H1 (cell line): ENCODE measurements at regions not wholly inside any gene's neighbourhood (a gene's known extent, or its start where the extent isn't known, plus 50 kb on each side); places are given as distances from the start of the nearest gene placed in this dataset.

Source experiments
- CTCF ChIA-PET: fragments of 300-600 bp; sonication (Branson Sonifier 250); formaldehyde crosslinking; loops from one replicate; lab custom pipeline; 2021; ENCODE audit not compliant: partially characterized antibody; lab: Charles Lee
- POLR2A ChIA-PET: fragments of 300-600 bp; sonication (Branson Sonifier 250); formaldehyde crosslinking; loops from one replicate; lab custom pipeline; 2021; ENCODE audit warnings: inconsistent platforms; ENCODE audit not compliant: partially characterized antibody; lab: Charles Lee
- DNase-seq, 2 experiments: peaks; one replicate each; pipeline versions ENCODE4 v3.0.0 to v3.0.0-alpha.2; 2010 to 2022; ENCODE audit warnings: low spot score in 2 of 2, low read depth in 1 of 2, mixed read lengths in 1 of 2
- FAIRE-seq: peaks from 2 replicates; lab custom pipeline; 2011; peaks lifted over from hg19 to GRCh38; lab: Jason Lieb, UNC
- H2AFZ ChIP-seq: 2 replicates; pipeline ENCODE4 v1.8.1; 2012; ENCODE audit warnings: low read length, inconsistent platforms
- H2AK5ac ChIP-seq: 2 replicates; pipeline ENCODE4 v1.6.1; 2013; ENCODE audit warnings: low read depth, low read length
- H2BK120ac ChIP-seq: replicated peaks from 2 replicates; pipeline ENCODE3; 2013; ENCODE audit warnings: low read depth, low read length, inconsistent platforms
- H2BK12ac ChIP-seq: 2 replicates; pipeline ENCODE4 v1.6.1; 2013; ENCODE audit warnings: low read depth, low read length
- H2BK15ac ChIP-seq: 2 replicates; pipeline ENCODE4 v1.6.1; 2013; ENCODE audit warnings: low read length
- H2BK20ac ChIP-seq: 2 replicates; pipeline ENCODE4 v1.6.1; 2013; ENCODE audit warnings: low read length
- H2BK5ac ChIP-seq: 2 replicates; pipeline ENCODE4 v1.6.1; 2013; ENCODE audit warnings: low read depth, low read length
- H3K14ac ChIP-seq: 2 replicates; pipeline ENCODE4 v1.6.1; 2013; ENCODE audit warnings: inconsistent platforms; ENCODE audit not compliant: insufficient read length
- H3K18ac ChIP-seq: 2 replicates; pipeline ENCODE4 v1.6.1; 2013; ENCODE audit warnings: low read length; ENCODE audit errors: extremely low read depth
- H3K23ac ChIP-seq: 2 replicates; pipeline ENCODE4 v1.6.1; 2013; ENCODE audit warnings: inconsistent platforms; ENCODE audit not compliant: insufficient read length
- H3K23me2 ChIP-seq: 2 replicates; pipeline ENCODE4 v1.6.1; 2013; ENCODE audit warnings: low read depth, low read length
- H3K27ac ChIP-seq: 2 replicates; pipeline ENCODE4 v1.6.1; 2011; ENCODE audit warnings: low read depth, low read length, inconsistent platforms
- H3K27me3 ChIP-seq, 4 experiments: replicated peaks in 1 of 4; 1 replicate in 1 of 4; 2 replicates in 3 of 4; pipeline versions ENCODE4 v1.6.1 to v1.8.1; 2011 to 2013; ENCODE audit warnings: low read length in 3 of 4, mild to moderate bottlenecking in 3 of 4, inconsistent platforms in 2 of 4, mixed read lengths in 2 of 4, moderate library complexity in 1 of 4; ENCODE audit not compliant: control insufficient read depth in 3 of 4, insufficient read depth in 3 of 4; ENCODE audit errors: extremely low read depth in 1 of 4
- H3K36me3 ChIP-seq, 4 experiments: 2 replicates each; pipeline versions ENCODE4 v1.6.1 to v1.8.1; 2011 to 2013; ENCODE audit warnings: mild to moderate bottlenecking in 4 of 4, low read length in 3 of 4, moderate library complexity in 2 of 4, control low read depth in 1 of 4, inconsistent platforms in 1 of 4; ENCODE audit not compliant: insufficient read depth in 4 of 4, control insufficient read depth in 2 of 4
- H3K4ac ChIP-seq: replicated peaks from 2 replicates; pipeline ENCODE3; 2013; ENCODE audit warnings: low read length, low read depth, mixed read lengths, inconsistent platforms; ENCODE audit not compliant: insufficient read length
- H3K4me1 ChIP-seq, 4 experiments: replicated peaks in 1 of 4; 1 replicate in 1 of 4; 2 replicates in 3 of 4; pipeline versions ENCODE4 v1.6.1 to v1.8.1; 2011 to 2013; ENCODE audit warnings: low read length in 3 of 4, inconsistent platforms in 2 of 4, mixed read lengths in 1 of 4; ENCODE audit not compliant: insufficient read depth in 4 of 4, control insufficient read depth in 3 of 4
- H3K4me2 ChIP-seq, 2 experiments: 2 replicates each; pipeline versions ENCODE4 v1.6.1 to v1.8.1; 2011 to 2013; ENCODE audit warnings: low read depth in 2 of 2, low read length in 2 of 2, control low read depth in 1 of 2, inconsistent platforms in 1 of 2, mild to moderate bottlenecking in 1 of 2; ENCODE audit not compliant: insufficient read depth in 1 of 2
- H3K4me3 ChIP-seq, 4 experiments: fragments of 200-600, 300-600 bp in 1 of 4; sonication (generic), shearing (Covaris generic), sonication (Bioruptor Twin) in 1 of 4; 2 replicates each; pipeline versions ENCODE4 v1.5.1 to v1.8.1; 2011 to 2016; ENCODE audit warnings: low read length in 4 of 4, low read depth in 3 of 4, control low read depth in 2 of 4, inconsistent platforms in 2 of 4, mild to moderate bottlenecking in 2 of 4, mixed read lengths in 1 of 4, moderate library complexity in 1 of 4; ENCODE audit not compliant: insufficient read depth in 2 of 4; ENCODE audit errors: extremely low read depth in 1 of 4
- H3K56ac ChIP-seq: replicated peaks from 2 replicates; pipeline ENCODE3; 2013; ENCODE audit warnings: low read depth, mild to moderate bottlenecking, mixed read lengths, low read length, inconsistent platforms; ENCODE audit not compliant: insufficient read length
- H3K79me1 ChIP-seq: 2 replicates; pipeline ENCODE4 v1.6.1; 2013; ENCODE audit warnings: low read depth, low read length, control low read depth
- H3K79me2 ChIP-seq, 2 experiments: 2 replicates each; pipeline versions ENCODE4 v1.6.1 to v1.8.1; 2012 to 2013; ENCODE audit warnings: low read length in 2 of 2, mild to moderate bottlenecking in 2 of 2, inconsistent platforms in 1 of 2; ENCODE audit not compliant: insufficient read depth in 2 of 2, control insufficient read depth in 1 of 2
- H3K9ac ChIP-seq, 4 experiments: replicated peaks in 1 of 4; 1 replicate in 1 of 4; 2 replicates in 3 of 4; pipeline versions ENCODE4 v1.6.1 to v1.8.1; 2011 to 2013; ENCODE audit warnings: low read depth in 3 of 4, low read length in 3 of 4, control low read depth in 2 of 4, mild to moderate bottlenecking in 2 of 4, moderate library complexity in 2 of 4, inconsistent platforms in 1 of 4; ENCODE audit errors: extremely low read depth in 1 of 4
- H3K9me3 ChIP-seq, 2 experiments: 2 replicates each; pipeline versions ENCODE4 v1.6.1 to v1.8.1; 2012 to 2013; ENCODE audit warnings: mild to moderate bottlenecking in 2 of 2, moderate library complexity in 2 of 2, control low read depth in 1 of 2, inconsistent platforms in 1 of 2, low read depth in 1 of 2, low read length in 1 of 2, mixed read lengths in 1 of 2; ENCODE audit not compliant: insufficient read depth in 2 of 2
- H4K20me1 ChIP-seq, 2 experiments: replicated peaks in 1 of 2; 2 replicates each; pipeline versions ENCODE3 to v1.8.1; 2011 to 2013; ENCODE audit warnings: inconsistent platforms in 2 of 2, low read length in 2 of 2, mild to moderate bottlenecking in 1 of 2; ENCODE audit not compliant: insufficient read depth in 2 of 2, control insufficient read depth in 1 of 2
- H4K5ac ChIP-seq: 2 replicates; pipeline ENCODE4 v1.6.1; 2013; ENCODE audit warnings: low read length, low read depth, mixed read lengths, inconsistent platforms; ENCODE audit not compliant: insufficient read length
- H4K8ac ChIP-seq: 2 replicates; pipeline ENCODE4 v1.8.0; 2013; ENCODE audit warnings: mild to moderate bottlenecking, moderate library complexity, low read length, inconsistent platforms; ENCODE audit not compliant: insufficient read depth; ENCODE audit errors: extremely low read depth
- H4K91ac ChIP-seq: replicated peaks from 2 replicates; pipeline ENCODE3; 2013; ENCODE audit warnings: low read length, mixed read lengths, inconsistent platforms; ENCODE audit not compliant: insufficient read length
- ASH2L ChIP-seq: fragments of 200-600, 300-600 bp; sonication (generic); IDR thresholded peaks from one replicate; pipeline ENCODE4 v1.7.1; 2017; ENCODE audit warnings: low read length
- BCL11A ChIP-seq, 2 experiments: IDR thresholded peaks; one replicate each; pipeline ENCODE4 v1.6.1; 2011; ENCODE audit warnings: low read depth in 2 of 2, low read length in 2 of 2, mild to moderate bottlenecking in 2 of 2
- SRF ChIP-seq: IDR thresholded peaks from 2 replicates; pipeline ENCODE4 v1.6.1; 2011; ENCODE audit warnings: mild to moderate bottlenecking, low read depth, low read length, moderate library complexity
- WGBS, 2 experiments: shearing (Covaris generic) in 1 of 2; methylation state at CpG; one replicate each; pipeline versions ENCODE4 v1.1.6 to v1.1.7; 2013 to 2015; ENCODE audit warnings: low lambda C conversion rate in 2 of 2, mixed read lengths in 2 of 2, inconsistent platforms in 1 of 2, low coverage in 1 of 2, missing lambda C conversion rate in 1 of 2; ENCODE audit not compliant: insufficient replicate concordance in 2 of 2, insufficient coverage in 1 of 2, insufficient read length in 1 of 2; ENCODE audit errors: extremely low coverage in 1 of 2, missing lambda C conversion rate in 1 of 2; 5-methylcytosine and 5-hydroxymethylcytosine counted together

GRCh38 chr1:88399690-88400089, 284.4 kb upstream of the PKN2 start (continued):
- TF ChIP-seq ASH2L, result no peak

- no peak overlapping the region for H3K4ac ChIP-seq
- H2BK15ac ChIP-seq, result no peak overlapping the region
- 94% methylated on average over 1 of the region's 1 CpG; no CpG with 5 or more reads in 1 of the 2 experiments for WGBS, 2 experiments
- ChIA-PET CTCF (interaction anchor here (0.7 kb wide), 1 partner anchor 9 kb away, joined by 3 read pairs; no protein-coding TSS in a partner anchor), POLR2A (no interaction called here)
- no peak overlapping the region for H2BK5ac ChIP-seq
- H3K18ac ChIP-seq, result no peak overlapping the region
- H2BK20ac ChIP-seq, result no peak overlapping the region
- H3K79me2 ChIP-seq, result no peaks in the 10 kb centered on the region
- H2BK120ac ChIP-seq, result no peak overlapping the region
- peaks cover 0 to 3% (median 1%) of the 10 kb centered on the region in 4 experiments; a peak in 1 of 7 replicates for H3K4me1 ChIP-seq
- H3K9me3 ChIP-seq, result no peaks in the 10 kb centered on the region
- TF ChIP-seq SRF (no peak), BCL11A (IDR thresholded peaks at IDR 0.05; ENCODE audit: low read depth in 2 of 2, low read length in 2 of 2) (no peak)
- no peak for DNase-seq
- H4K20me1 ChIP-seq, result no peaks in the 10 kb centered on the region
- H3K36me3 ChIP-seq, result no peaks in the 10 kb centered on the region
- no peak overlapping the region for H4K5ac ChIP-seq
- no peak overlapping the region for H4K8ac ChIP-seq
- no peak for FAIRE-seq
- H3K14ac ChIP-seq, result no peak overlapping the region
- H3K56ac ChIP-seq, result no peak overlapping the region
- H2BK12ac ChIP-seq, result no peak overlapping the region
- H3K27me3 ChIP-seq, result no peaks in the 10 kb centered on the region
- H3K4me3 ChIP-seq, result no peak overlapping the region
- no peak overlapping the region for H4K91ac ChIP-seq
- H3K79me1 ChIP-seq, result no peaks in the 10 kb centered on the region
- no peak overlapping the region for H3K4me2 ChIP-seq
- H3K9ac ChIP-seq, result no peak overlapping the region
- no peak overlapping the region for H3K27ac ChIP-seq
- no peak overlapping the region for H2AK5ac ChIP-seq
- no peak overlapping the region for H3K23ac ChIP-seq
- no peaks in the 10 kb centered on the region for H3K23me2 ChIP-seq
- no peak overlapping the region for H2AFZ ChIP-seq
These were observed 282.8 kb upstream of the PKN2 start for GRCh38 chr1:88401313-88401712.
